NCI-H2227 treated with DMSO at 0.1 percent for 48 hours (cell line): ENCODE measurements at regions not wholly inside any gene's neighbourhood (a gene's known extent, or its start where the extent isn't known, plus 50 kb on each side); places are given as distances from the start of the nearest gene placed in this dataset.

Source experiments
- DNase-seq: peaks from one replicate; lab custom pipeline; 2025; lab: John Stamatoyannopoulos, UW

DNA sequence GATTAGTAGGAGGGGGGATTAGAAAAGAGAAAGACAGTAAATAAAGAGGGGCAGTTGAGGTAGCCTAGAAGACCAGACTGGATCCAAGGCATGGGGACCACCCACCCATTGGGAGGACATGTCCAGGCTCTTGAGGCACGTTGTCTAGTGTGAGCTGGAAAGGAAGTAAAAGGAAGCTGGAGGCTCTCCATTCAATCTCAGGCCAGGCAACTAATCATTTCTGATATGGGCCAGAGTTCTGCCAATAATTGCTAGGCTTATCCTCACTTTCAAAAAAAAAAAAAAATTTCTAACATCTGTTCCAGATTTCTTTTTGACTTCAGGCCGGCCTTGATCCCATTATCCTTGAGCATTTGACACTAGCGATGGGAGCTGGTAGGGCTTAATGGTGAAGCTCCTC is 476.1 kb downstream of the SOX6 start:
- no peak for DNase-seq

GRCh38 chr11:15882876-15883454 is 473.4 kb downstream of the SOX6 start:
- no peak for DNase-seq

DNA sequence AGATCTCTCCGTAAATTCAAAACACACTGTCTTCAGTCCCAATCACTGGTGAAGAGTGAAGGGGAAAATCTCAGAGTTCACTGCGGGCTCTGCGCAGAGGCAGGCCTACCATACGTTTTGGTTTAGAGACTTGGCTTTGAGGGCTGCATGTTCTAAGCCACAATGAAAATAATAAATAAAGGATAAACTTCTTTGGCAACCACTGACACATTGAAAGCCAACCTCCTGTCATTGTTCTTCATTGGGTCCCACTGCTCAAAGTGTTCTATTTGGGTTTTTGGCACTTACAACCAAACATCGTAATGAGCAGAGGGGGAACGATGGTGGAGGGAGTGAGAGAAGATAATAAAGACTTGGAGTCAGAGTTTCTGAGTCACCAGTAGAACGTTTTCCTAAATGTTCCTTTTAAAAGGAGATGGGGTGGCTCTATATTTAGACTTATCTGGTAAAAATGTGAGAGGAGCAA is 472.9 kb downstream of the SOX6 start:
- DNase-seq, result no peak

GRCh38 chr11:15884141-15884540 is 472.2 kb downstream of the SOX6 start:
- DNase-seq, result no peak

DNA sequence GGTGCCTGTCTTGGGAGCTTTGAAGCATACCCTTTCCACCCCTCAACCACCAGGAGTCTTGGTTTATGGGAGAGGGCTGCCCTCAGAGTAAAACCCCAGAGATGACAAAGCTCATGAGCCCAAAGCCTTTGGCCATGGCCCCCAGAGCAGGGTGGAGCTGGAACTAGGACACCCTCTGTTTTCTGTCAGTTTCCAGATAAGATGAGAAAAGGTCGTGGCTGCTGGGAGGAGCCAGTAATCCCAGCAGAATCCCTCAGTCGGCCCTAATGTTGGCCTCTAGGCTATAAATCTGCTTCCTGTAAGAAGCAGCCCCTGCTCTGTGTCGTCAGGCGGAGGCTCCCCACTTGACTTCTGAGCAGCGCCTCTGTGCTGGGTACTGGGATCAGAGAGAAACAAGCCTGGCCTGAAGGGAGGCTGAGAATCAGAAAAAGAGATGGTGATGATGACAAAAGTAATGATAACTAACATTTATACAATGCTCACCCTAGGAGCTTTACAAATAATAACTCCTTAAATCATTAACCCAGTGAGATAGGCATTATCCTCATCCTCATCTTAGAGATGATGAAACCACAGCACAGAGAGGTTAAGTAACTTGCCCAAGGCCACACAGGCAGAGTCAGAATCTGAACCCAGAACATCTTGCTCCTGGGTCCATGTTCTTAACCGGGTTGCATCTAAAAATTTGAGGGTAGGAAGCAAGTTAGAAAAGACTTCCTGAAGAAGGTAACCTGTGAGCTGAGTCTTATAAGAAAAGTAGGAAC is 471.4 kb downstream of the SOX6 start:
- DNase-seq, result no peak

- no peak for DNase-seq
Measured at GRCh38 chr11:15885854-15886253, 470.5 kb downstream of the SOX6 start.

- no peak for DNase-seq
Measured at GRCh38 chr11:15886299-15886698, 470.0 kb downstream of the SOX6 start.

- DNase-seq, result no peak
Measured at GRCh38 chr11:15886866-15887265, 469.5 kb downstream of the SOX6 start.

- DNase-seq, result no peak
Measured at GRCh38 chr11:15888556-15889345, 467.6 kb downstream of the SOX6 start.

- DNase-seq, result no peak
Measured at GRCh38 chr11:15889363-15890030, 466.8 kb downstream of the SOX6 start.

GRCh38 chr11:15890031-15890713 is 466.2 kb downstream of the SOX6 start:
- no peak for DNase-seq

DNA sequence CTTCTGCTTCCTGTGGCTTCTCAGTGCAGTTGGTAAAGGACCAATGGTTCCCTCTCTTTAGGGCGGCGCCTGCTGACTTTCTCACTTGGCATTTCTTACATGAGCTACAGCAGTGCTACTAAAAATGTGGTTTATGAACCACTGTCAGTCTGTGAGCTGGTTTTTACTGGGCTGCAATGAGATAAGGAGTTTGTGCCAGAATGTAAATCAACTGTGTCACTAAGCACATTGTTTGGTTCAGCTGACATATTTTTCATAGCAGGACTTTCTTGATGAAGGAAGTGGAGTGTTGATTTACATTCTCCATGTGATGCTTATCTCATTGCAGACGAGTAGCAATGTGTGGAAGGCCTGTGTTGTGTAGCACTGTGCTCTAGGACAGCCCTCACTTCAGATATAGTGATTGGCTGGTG is 463.3 kb downstream of the SOX6 start:
- no peak for DNase-seq

DNA sequence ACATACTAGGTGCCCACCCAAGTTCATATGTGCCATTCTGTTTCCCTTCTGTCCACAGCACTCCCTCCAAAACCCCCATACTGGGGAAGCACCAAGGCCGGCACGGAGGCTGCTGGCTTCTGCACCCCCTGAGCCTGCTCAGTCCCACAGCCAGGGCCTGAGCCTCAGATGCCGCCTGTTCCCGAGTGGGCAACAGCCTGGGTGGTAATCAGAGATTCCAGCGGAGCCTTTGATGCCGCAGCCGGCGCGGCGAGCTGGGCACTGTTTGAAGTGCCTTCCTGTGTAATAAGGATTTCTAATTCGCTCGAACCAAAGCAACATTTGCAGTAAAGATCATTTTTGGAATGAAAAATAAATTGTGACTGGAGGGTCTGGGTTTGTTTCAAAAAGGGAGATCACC is 460.3 kb downstream of the SOX6 start:
- DNase-seq, result no peak

DNA sequence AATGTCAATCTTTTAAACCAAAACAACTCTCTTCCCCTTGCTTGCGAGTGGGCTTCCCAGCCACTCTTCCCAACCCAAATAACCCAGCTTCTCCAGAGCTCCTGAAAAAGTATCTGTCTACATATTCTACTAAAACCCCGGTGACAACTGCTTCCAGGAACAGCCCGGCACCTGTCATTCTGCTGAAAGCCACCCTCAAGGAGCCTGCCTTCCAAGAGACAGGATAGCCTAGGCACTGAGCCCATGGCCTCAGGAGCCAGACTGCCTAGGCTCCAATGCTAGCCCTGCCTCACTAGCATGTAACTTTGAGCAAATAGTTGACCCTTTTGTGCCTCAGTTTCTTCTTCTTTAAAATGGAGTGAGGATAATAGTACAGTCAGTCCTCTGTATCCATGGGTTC is 459.8 kb downstream of the SOX6 start:
- no peak for DNase-seq

GRCh38 chr11:15897211-15897960 is 459.0 kb downstream of the SOX6 start:
- no peak for DNase-seq

GRCh38 chr11:15901054-15901453 is 455.3 kb downstream of the SOX6 start:
- DNase-seq, result no peak

GRCh38 chr11:15901790-15902189 is 454.6 kb downstream of the SOX6 start:
- DNase-seq, result no peak

DNA sequence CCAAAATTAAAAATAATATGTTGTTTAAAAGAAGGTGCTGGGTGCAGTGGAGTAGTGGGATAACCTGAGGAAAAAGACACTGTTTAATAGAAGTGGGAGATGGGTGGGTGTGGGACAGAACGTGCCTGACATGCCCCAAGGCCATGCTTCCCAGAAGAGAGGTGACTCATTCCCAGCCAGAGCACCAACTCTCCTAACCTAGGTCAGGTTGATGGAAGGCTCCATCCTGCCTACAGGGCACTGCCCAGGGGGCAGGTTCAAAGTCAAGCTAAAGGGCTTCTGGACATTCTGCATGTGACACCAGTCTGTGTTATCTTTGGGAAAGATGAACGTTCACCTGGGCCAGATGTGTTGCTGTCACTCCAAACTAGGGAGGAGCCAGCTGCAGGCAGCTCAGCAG is 453.1 kb downstream of the SOX6 start:
- no peak for DNase-seq

DNA sequence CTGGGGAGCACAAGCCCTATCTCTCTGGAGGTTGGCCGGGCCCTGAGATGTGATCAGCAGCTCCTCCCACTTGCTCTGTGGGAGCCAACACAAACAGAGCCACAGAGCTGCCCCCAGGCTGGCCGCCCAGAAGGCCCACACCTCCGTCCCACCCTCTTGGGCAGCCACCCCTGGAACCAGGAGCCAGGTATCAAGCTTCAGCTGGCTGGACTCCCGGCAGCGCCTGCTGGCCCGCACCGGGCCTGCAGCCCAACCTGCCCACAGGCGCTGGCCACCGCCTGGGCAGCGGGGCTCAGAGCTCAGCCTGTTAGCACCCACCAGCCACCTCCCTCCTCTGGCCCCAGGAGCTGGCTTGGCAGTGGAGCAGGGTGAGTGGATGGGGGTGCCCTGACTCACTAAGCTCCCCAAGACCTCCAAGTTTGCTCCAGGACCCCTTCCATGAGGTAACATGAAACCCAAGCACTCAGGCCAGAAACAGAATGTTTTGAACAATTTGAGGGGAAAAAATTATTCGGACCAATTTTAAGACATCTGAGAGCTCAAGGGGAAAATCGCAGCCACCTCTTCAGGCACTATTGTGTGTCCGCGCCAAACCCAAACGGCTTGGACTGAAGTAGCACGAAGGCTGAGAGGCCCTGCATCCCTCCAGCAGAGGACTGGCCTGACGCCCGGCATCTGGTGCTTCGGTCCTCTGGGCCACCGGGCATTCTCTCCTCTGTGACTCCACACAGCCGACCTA is 450.8 kb downstream of the SOX6 start:
- no peak for DNase-seq

GRCh38 chr11:15906481-15907035 is 449.8 kb downstream of the SOX6 start:
- DNase-seq, result no peak
